H9 (cell line): ENCODE measurements at regions not wholly inside any gene's neighbourhood (a gene's known extent, or its start where the extent isn't known, plus 50 kb on each side); places are given as distances from the start of the nearest gene placed in this dataset.

Experiments used
- DNase-seq: peaks from one replicate; pipeline ENCODE4 v3.0.0-alpha.2; 2017
- H2AFZ ChIP-seq: one replicate; pipeline ENCODE4 v1.6.1; 2013; ENCODE audit warnings: mild to moderate bottlenecking, low read length, control low read depth, moderate library complexity
- H2AK5ac ChIP-seq: 2 replicates; pipeline ENCODE4 v1.6.1; 2013; ENCODE audit warnings: low read length, control low read depth, mixed read lengths; ENCODE audit not compliant: insufficient read length
- H2BK120ac ChIP-seq: one replicate; pipeline ENCODE4 v1.6.1; 2013; ENCODE audit warnings: low read depth, mild to moderate bottlenecking, low read length, control low read depth, inconsistent platforms; ENCODE audit not compliant: poor library complexity, severe bottlenecking
- H2BK12ac ChIP-seq: 2 replicates; pipeline ENCODE4 v1.6.1; 2013; ENCODE audit warnings: low read length, control low read depth, mixed read lengths, low read depth; ENCODE audit not compliant: insufficient read length
- H2BK15ac ChIP-seq: 2 replicates; pipeline ENCODE4 v1.6.1; 2013; ENCODE audit warnings: low read depth, low read length, control low read depth
- H2BK20ac ChIP-seq: one replicate; pipeline ENCODE4 v1.6.1; 2013; ENCODE audit warnings: low read depth, mild to moderate bottlenecking, low read length, control low read depth, inconsistent platforms; ENCODE audit not compliant: poor library complexity, severe bottlenecking
- H2BK5ac ChIP-seq: 2 replicates; pipeline ENCODE4 v1.6.1; 2013; ENCODE audit warnings: low read length, control low read depth, mixed read lengths; ENCODE audit not compliant: insufficient read length
- H3K14ac ChIP-seq: 2 replicates; pipeline ENCODE4 v1.6.1; 2013; ENCODE audit warnings: low read length, control low read depth; ENCODE audit not compliant: insufficient read depth
- H3K18ac ChIP-seq: 2 replicates; pipeline ENCODE4 v1.6.1; 2013; ENCODE audit warnings: low read depth, mild to moderate bottlenecking, mixed read lengths, low read length, control low read depth; ENCODE audit not compliant: insufficient read length
- H3K23ac ChIP-seq: 2 replicates; pipeline ENCODE4 v1.6.1; 2013; ENCODE audit warnings: low read length, control low read depth, mixed read lengths, low read depth; ENCODE audit not compliant: insufficient read length
- H3K23me2 ChIP-seq: 2 replicates; pipeline ENCODE4 v1.6.1; 2013; ENCODE audit warnings: low read depth, mild to moderate bottlenecking, mixed read lengths, low read length, control low read depth; ENCODE audit not compliant: insufficient read length, poor library complexity, severe bottlenecking
- H3K27ac ChIP-seq: 2 replicates; pipeline ENCODE4 v1.5.1; 2013; ENCODE audit warnings: low read length, control low read depth, mixed read lengths, low read depth; ENCODE audit not compliant: insufficient read length
- H3K27me3 ChIP-seq: 2 replicates; pipeline ENCODE4 v1.6.1; 2013; ENCODE audit warnings: low read length, control low read depth, inconsistent platforms; ENCODE audit not compliant: insufficient read depth
- H3K4ac ChIP-seq: 2 replicates; pipeline ENCODE4 v1.6.1; 2013; ENCODE audit warnings: low read depth, mild to moderate bottlenecking, control low read depth, inconsistent platforms, low read length, moderate library complexity
- H3K4me1 ChIP-seq: 2 replicates; pipeline ENCODE4 v1.6.1; 2013; ENCODE audit warnings: low read length, control low read depth, inconsistent platforms; ENCODE audit not compliant: insufficient read depth
- H3K4me2 ChIP-seq: 2 replicates; pipeline ENCODE4 v1.6.1; 2013; ENCODE audit warnings: low read length, control low read depth, mixed read lengths; ENCODE audit not compliant: insufficient read length, insufficient read depth
- H3K56ac ChIP-seq: 2 replicates; pipeline ENCODE4 v1.6.1; 2013; ENCODE audit warnings: low read depth, mild to moderate bottlenecking, mixed read lengths, low read length, control low read depth; ENCODE audit not compliant: insufficient read length
- H3K79me1 ChIP-seq: 2 replicates; pipeline ENCODE4 v1.6.1; 2013; ENCODE audit warnings: low read depth, mild to moderate bottlenecking, moderate library complexity, low read length, control low read depth, inconsistent platforms; ENCODE audit not compliant: insufficient read depth, poor library complexity, severe bottlenecking
- H3K79me2 ChIP-seq: 2 replicates; pipeline ENCODE4 v1.6.1; 2013; ENCODE audit warnings: low read length, control low read depth, inconsistent platforms; ENCODE audit not compliant: insufficient read depth
- H3K9ac ChIP-seq: 2 replicates; pipeline ENCODE4 v1.6.1; 2013; ENCODE audit warnings: low read length, control low read depth, mixed read lengths; ENCODE audit not compliant: insufficient read length; ENCODE audit errors: extremely low read depth
- H3K9me3 ChIP-seq: one replicate; pipeline ENCODE4 v1.6.1; 2013; ENCODE audit warnings: low read depth, low read length, inconsistent platforms; ENCODE audit not compliant: control insufficient read depth
- H3T11ph ChIP-seq: one replicate; pipeline ENCODE4 v1.6.1; 2013; ENCODE audit warnings: mild to moderate bottlenecking, low read length, control low read depth, inconsistent platforms
- H4K20me1 ChIP-seq: one replicate; pipeline ENCODE4 v1.6.1; 2013; ENCODE audit not compliant: control insufficient read depth, insufficient read length, insufficient read depth
- H4K5ac ChIP-seq: 2 replicates; pipeline ENCODE4 v1.6.1; 2013; ENCODE audit warnings: low read depth, mild to moderate bottlenecking, mixed read lengths, low read length, control low read depth; ENCODE audit not compliant: insufficient read length
- H4K8ac ChIP-seq: replicated peaks from 2 replicates; pipeline ENCODE4 v1.6.1; 2013; ENCODE audit warnings: low read length, control low read depth, mixed read lengths, low read depth; ENCODE audit not compliant: insufficient read length
- H4K91ac ChIP-seq: 2 replicates; pipeline ENCODE4 v1.6.1; 2013; ENCODE audit warnings: low read depth, mild to moderate bottlenecking, moderate library complexity, mixed read lengths, low read length, control low read depth; ENCODE audit not compliant: insufficient read length
- H3K27ac Mint-ChIP-seq, 3 experiments: 2 replicates in 2 of 3; 3 replicates in 1 of 3; pipeline ENCODE4 v1.8.0; 2020 to 2021; ENCODE audit warnings: mixed read lengths in 3 of 3, mild to moderate bottlenecking in 1 of 3, moderate library complexity in 1 of 3
- H3K27me3 Mint-ChIP-seq: 2 replicates; pipeline ENCODE4 v1.8.0; 2021; ENCODE audit warnings: low read depth, mild to moderate bottlenecking, moderate library complexity, mixed read lengths
- H3K36me3 Mint-ChIP-seq, 3 experiments: 2 replicates in 2 of 3; 3 replicates in 1 of 3; pipeline ENCODE4 v1.8.0; 2020 to 2021; ENCODE audit warnings: low read depth in 3 of 3, mixed read lengths in 3 of 3; ENCODE audit not compliant: insufficient read depth in 1 of 3
- H3K4me1 Mint-ChIP-seq, 2 experiments: 2 replicates each; pipeline ENCODE4 v1.8.0; 2020; ENCODE audit warnings: mixed read lengths in 2 of 2
- H3K4me3 Mint-ChIP-seq, 2 experiments: 2 replicates in 1 of 2; 3 replicates in 1 of 2; pipeline ENCODE4 v1.8.0; 2020 to 2021; ENCODE audit warnings: mild to moderate bottlenecking in 2 of 2, mixed read lengths in 2 of 2, moderate library complexity in 1 of 2
- H3K9me3 Mint-ChIP-seq, 2 experiments: 2 replicates in 1 of 2; 3 replicates in 1 of 2; pipeline ENCODE4 v1.8.0; 2020; ENCODE audit warnings: mild to moderate bottlenecking in 2 of 2, mixed read lengths in 2 of 2, moderate library complexity in 1 of 2
- WGBS: extraction: QIAGEN DNeasy Blood & Tissue Kit; methylation state at CpG from one replicate; pipeline ENCODE4 v1.1.7; 2013; ENCODE audit warnings: missing lambda C conversion rate, low lambda C conversion rate, mixed read lengths; ENCODE audit not compliant: insufficient read length; ENCODE audit errors: extremely low coverage; 5-methylcytosine and 5-hydroxymethylcytosine counted together
- TF ChIP-seq, protein P1 (sequence below): fragments of 200-600 bp; sonication (generic); conservative IDR thresholded peaks from 3 replicates; pipeline ENCODE4 v1.8.0; 2021; ENCODE audit warnings: antibody characterized with exemption, mild to moderate bottlenecking

DNA sequence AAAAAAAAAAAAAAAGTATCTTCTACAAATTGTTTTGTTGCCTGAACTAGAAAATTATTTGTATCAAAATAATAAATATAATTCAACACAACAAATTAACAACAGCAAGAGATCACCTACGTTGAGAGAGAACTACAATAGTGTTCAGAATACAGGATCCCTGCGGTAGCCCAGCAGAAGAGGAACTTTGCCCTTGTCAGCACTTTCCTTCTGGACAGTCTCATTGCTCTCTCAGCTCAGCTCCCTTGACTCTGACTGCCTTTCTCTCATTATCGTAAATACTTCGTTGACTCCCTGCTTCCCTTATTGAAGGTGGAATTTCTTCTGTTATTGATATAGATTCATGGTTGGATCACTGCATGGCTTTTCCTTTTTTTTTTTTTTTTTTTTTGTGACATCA lies 469.5 kb upstream of the VSTM2A start:
- Histone ChIP-seq H3K14ac (no peak overlapping the region), H3K79me1 (no peaks in the 10 kb centered on the region), H2BK12ac (no peak overlapping the region), H4K91ac (no peak overlapping the region), H2BK20ac (no peak overlapping the region), H2BK15ac (no peak overlapping the region), H3K4ac (no peak overlapping the region), H2BK5ac (no peak overlapping the region), H2AFZ (no peak overlapping the region), H3K27ac (no peak overlapping the region), H3K18ac (no peak overlapping the region), H3K56ac (no peak overlapping the region), H3T11ph (no peak overlapping the region), H3K23ac (no peak overlapping the region), H2AK5ac (no peak overlapping the region), H3K27me3 (no peaks in the 10 kb centered on the region), H4K20me1 (no peaks in the 10 kb centered on the region), H3K4me2 (no peak overlapping the region), H3K9me3 (no peaks in the 10 kb centered on the region), H2BK120ac (no peak overlapping the region), H3K79me2 (no peaks in the 10 kb centered on the region), H4K8ac (no peak overlapping the region), H3K4me1 (no peaks in the 10 kb centered on the region), H3K23me2 (no peaks in the 10 kb centered on the region), H4K5ac (no peak overlapping the region), H3K9ac (no peak overlapping the region)
- Mint-ChIP-seq H3K4me1 (no peaks in the 10 kb centered on the region), H3K4me3 (no peak overlapping the region), H3K27me3 (no peaks in the 10 kb centered on the region), H3K27ac (no peak overlapping the region), H3K36me3 (no peaks in the 10 kb centered on the region), H3K9me3 (peaks cover 0 to 2% of the 10 kb centered on the region in 2 experiments; a peak in 2 of 5 replicates)
- TF ChIP-seq, protein P1, sequence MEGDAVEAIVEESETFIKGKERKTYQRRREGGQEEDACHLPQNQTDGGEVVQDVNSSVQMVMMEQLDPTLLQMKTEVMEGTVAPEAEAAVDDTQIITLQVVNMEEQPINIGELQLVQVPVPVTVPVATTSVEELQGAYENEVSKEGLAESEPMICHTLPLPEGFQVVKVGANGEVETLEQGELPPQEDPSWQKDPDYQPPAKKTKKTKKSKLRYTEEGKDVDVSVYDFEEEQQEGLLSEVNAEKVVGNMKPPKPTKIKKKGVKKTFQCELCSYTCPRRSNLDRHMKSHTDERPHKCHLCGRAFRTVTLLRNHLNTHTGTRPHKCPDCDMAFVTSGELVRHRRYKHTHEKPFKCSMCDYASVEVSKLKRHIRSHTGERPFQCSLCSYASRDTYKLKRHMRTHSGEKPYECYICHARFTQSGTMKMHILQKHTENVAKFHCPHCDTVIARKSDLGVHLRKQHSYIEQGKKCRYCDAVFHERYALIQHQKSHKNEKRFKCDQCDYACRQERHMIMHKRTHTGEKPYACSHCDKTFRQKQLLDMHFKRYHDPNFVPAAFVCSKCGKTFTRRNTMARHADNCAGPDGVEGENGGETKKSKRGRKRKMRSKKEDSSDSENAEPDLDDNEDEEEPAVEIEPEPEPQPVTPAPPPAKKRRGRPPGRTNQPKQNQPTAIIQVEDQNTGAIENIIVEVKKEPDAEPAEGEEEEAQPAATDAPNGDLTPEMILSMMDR: no peak
- no CpG with 5 or more reads among the region's 4 CpGs for WGBS
- DNase-seq: no peak
